GM23338 (cell line): ENCODE measurements at regions not wholly inside any gene's neighbourhood (a gene's known extent, or its start where the extent isn't known, plus 50 kb on each side); places are given as distances from the start of the nearest gene placed in this dataset.

ENCODE experiments used
- ATAC-seq: fragments of 200-7000 bp; cut with Tn5 transposase; 3 replicates; pipeline ENCODE4 v1.9.1; 2020
- DNase-seq: peaks from one replicate; pipeline ENCODE4 v3.0.0-alpha.2; 2015; ENCODE audit warnings: low spot score
- H2AFZ ChIP-seq: fragments of 200-600 bp; sonication (generic); 2 replicates; pipeline ENCODE4 v1.8.0; 2016; ENCODE audit warnings: antibody characterized with exemption, mild to moderate bottlenecking, moderate library complexity
- H3F3A ChIP-seq: fragments of 200-600 bp; sonication (generic); replicated peaks from 2 replicates; pipeline ENCODE4 v1.8.0; 2017; ENCODE audit warnings: antibody characterized with exemption, mixed run types, low read depth
- H3K27ac ChIP-seq: fragments of 200-600 bp; sonication (generic); 2 replicates; pipeline ENCODE4 v1.6.1; 2016; ENCODE audit warnings: low read depth
- H3K27me3 ChIP-seq: fragments of 200-600 bp; sonication (generic); 2 replicates; pipeline ENCODE4 v1.8.0; 2016; ENCODE audit warnings: mild to moderate bottlenecking, mixed run types, moderate library complexity; ENCODE audit not compliant: insufficient read depth
- H3K36me3 ChIP-seq: fragments of 200-600 bp; sonication (generic); 2 replicates; pipeline ENCODE4 v1.8.0; 2016; ENCODE audit warnings: mild to moderate bottlenecking; ENCODE audit not compliant: insufficient read depth
- H3K4me1 ChIP-seq: fragments of 200-600 bp; sonication (generic); 2 replicates; pipeline ENCODE4 v1.8.0; 2016; ENCODE audit warnings: mild to moderate bottlenecking, moderate library complexity; ENCODE audit not compliant: insufficient read depth
- H3K4me2 ChIP-seq: fragments of 200-600 bp; sonication (generic); 2 replicates; pipeline ENCODE4 v1.7.1; 2017; ENCODE audit warnings: mixed run types
- H3K4me3 ChIP-seq: fragments of 200-600 bp; sonication (generic); 2 replicates; pipeline ENCODE4 v1.6.1; 2016; ENCODE audit warnings: mixed run types
- H3K79me2 ChIP-seq: fragments of 200-600 bp; sonication (generic); replicated peaks from 2 replicates; pipeline ENCODE4 v1.8.0; 2017; ENCODE audit warnings: mild to moderate bottlenecking; ENCODE audit not compliant: insufficient read depth
- H3K9me2 ChIP-seq: fragments of 200-600 bp; sonication (generic); 2 replicates; pipeline ENCODE4 v1.8.0; 2017; ENCODE audit not compliant: insufficient read depth
- H4K20me1 ChIP-seq: fragments of 200-600 bp; sonication (generic); replicated peaks from 2 replicates; pipeline ENCODE4 v1.8.0; 2017; ENCODE audit warnings: mild to moderate bottlenecking; ENCODE audit not compliant: insufficient read depth
- H3K27ac Mint-ChIP-seq: 2 replicates; pipeline ENCODE4 v1.8.0; 2020; ENCODE audit warnings: inconsistent platforms, mild to moderate bottlenecking, moderate library complexity, mixed read lengths
- H3K27me3 Mint-ChIP-seq: 3 replicates; pipeline ENCODE4 v1.8.0; 2022; ENCODE audit warnings: low read depth, mild to moderate bottlenecking, moderate library complexity, mixed read lengths, inconsistent platforms; ENCODE audit not compliant: insufficient read depth, poor library complexity
- H3K36me3 Mint-ChIP-seq: 3 replicates; pipeline ENCODE4 v1.8.0; 2021; ENCODE audit warnings: low read depth, mild to moderate bottlenecking, inconsistent platforms, moderate library complexity, mixed read lengths
- H3K4me1 Mint-ChIP-seq: 3 replicates; pipeline ENCODE4 v1.8.0; 2020; ENCODE audit warnings: mild to moderate bottlenecking, inconsistent platforms, mixed read lengths
- H3K4me3 Mint-ChIP-seq: 3 replicates; pipeline ENCODE4 v1.8.0; 2021; ENCODE audit warnings: moderate library complexity, mild to moderate bottlenecking, inconsistent platforms, mixed read lengths
- H3K9me3 Mint-ChIP-seq: 3 replicates; pipeline ENCODE4 v1.8.0; 2020; ENCODE audit warnings: moderate library complexity, mild to moderate bottlenecking, inconsistent platforms, mixed read lengths
- CREB1 ChIP-seq: fragments of 250-450 bp; sonication (Bioruptor Pico); IDR thresholded peaks from 2 replicates; pipeline ENCODE4 v1.5.0; 2020; ENCODE audit warnings: low read depth, mild to moderate bottlenecking, moderate library complexity
- CTCF ChIP-seq, 2 experiments: fragments of 200-600 bp in 1 of 2; sonication (generic) in 1 of 2; conservative IDR thresholded peaks; 2 replicates each; pipeline versions ENCODE4 v1.5.1 to v1.6.1; 2016 to 2017; ENCODE audit warnings: antibody characterized with exemption in 2 of 2, low read depth in 2 of 2, mild to moderate bottlenecking in 2 of 2, moderate library complexity in 1 of 2
- EZH2 ChIP-seq: fragments of 200-600 bp; sonication (generic); IDR thresholded peaks from one replicate; pipeline ENCODE4 v1.8.0; 2017; ENCODE audit warnings: antibody characterized with exemption, mild to moderate bottlenecking, low read depth; ENCODE audit not compliant: unreplicated experiment
- NANOG ChIP-seq: IDR thresholded peaks from 2 replicates; pipeline ENCODE4 v1.6.1; 2016; ENCODE audit warnings: antibody characterized with exemption, borderline replicate concordance
- POLR2AphosphoS5 ChIP-seq: IDR thresholded peaks from 2 replicates; pipeline ENCODE4 v1.6.1; 2016; ENCODE audit warnings: antibody characterized with exemption, low read depth
- ZNF114 ChIP-seq: fragments of 250-450 bp; sonication (Bioruptor Pico); IDR thresholded peaks from 2 replicates; pipeline ENCODE4 v1.5.0; 2020; ENCODE audit warnings: mild to moderate bottlenecking, moderate library complexity
- ZNF331 ChIP-seq: fragments of 250-450 bp; sonication (Bioruptor Pico); IDR thresholded peaks from 2 replicates; pipeline ENCODE4 v1.5.0; 2020; ENCODE audit warnings: low read depth, mild to moderate bottlenecking, moderate library complexity
- ZNF462 ChIP-seq: fragments of 250-450 bp; sonication (Bioruptor Pico); IDR thresholded peaks from 2 replicates; pipeline ENCODE4 v1.5.0; 2020; ENCODE audit warnings: mild to moderate bottlenecking, moderate library complexity
- TF ChIP-seq, protein P1 (sequence below): IDR thresholded peaks from 2 replicates; pipeline ENCODE4 v1.6.1; 2016; ENCODE audit warnings: antibody characterized with exemption
- TF ChIP-seq, protein P2 (sequence below): IDR thresholded peaks from one replicate; pipeline ENCODE4 v1.6.1; 2018; ENCODE audit warnings: antibody characterized with exemption; ENCODE audit not compliant: unreplicated experiment

GRCh38 chr2:139454251-139454650 is 674.1 kb upstream of the NXPH2 start (continued):
- no peak for TF ChIP-seq ZNF462 (CRISPR knock-in tag)

- Histone ChIP-seq H3K79me2 (no peaks in the 10 kb centered on the region), H3K27ac (no peak overlapping the region), H3K4me2 (no peak overlapping the region), H3K36me3 (no peaks in the 10 kb centered on the region), H3K27me3 (no peaks in the 10 kb centered on the region), H3K4me3 (no peak overlapping the region), H3F3A (no peaks in the 10 kb centered on the region), H3K4me1 (no peaks in the 10 kb centered on the region), H3K9me2 (0 out of 2 replicates have a peak, but pooled peaks cover 6% of the 10 kb centered on the region), H4K20me1 (no peaks in the 10 kb centered on the region), H2AFZ (no peak overlapping the region)
- Mint-ChIP-seq H3K4me3 (no peak overlapping the region), H3K27ac (no peak overlapping the region), H3K36me3 (no peaks in the 10 kb centered on the region), H3K27me3 (no peaks in the 10 kb centered on the region), H3K9me3 (no peaks in the 10 kb centered on the region), H3K4me1 (no peaks in the 10 kb centered on the region)
- no peak for ATAC-seq
- no peak for DNase-seq
- TF ChIP-seq POLR2AphosphoS5 (no peak), NANOG (no peak), ZNF331 (CRISPR knock-in tag) (no peak), EZH2 (no peak), ZNF114 (CRISPR knock-in tag) (no peak), CTCF (conservative IDR thresholded peaks at IDR 0.05; ENCODE audit: low read depth in 2 of 2) (no peak), CREB1 (CRISPR knock-in tag) (no peak)
- TF ChIP-seq, protein P1, sequence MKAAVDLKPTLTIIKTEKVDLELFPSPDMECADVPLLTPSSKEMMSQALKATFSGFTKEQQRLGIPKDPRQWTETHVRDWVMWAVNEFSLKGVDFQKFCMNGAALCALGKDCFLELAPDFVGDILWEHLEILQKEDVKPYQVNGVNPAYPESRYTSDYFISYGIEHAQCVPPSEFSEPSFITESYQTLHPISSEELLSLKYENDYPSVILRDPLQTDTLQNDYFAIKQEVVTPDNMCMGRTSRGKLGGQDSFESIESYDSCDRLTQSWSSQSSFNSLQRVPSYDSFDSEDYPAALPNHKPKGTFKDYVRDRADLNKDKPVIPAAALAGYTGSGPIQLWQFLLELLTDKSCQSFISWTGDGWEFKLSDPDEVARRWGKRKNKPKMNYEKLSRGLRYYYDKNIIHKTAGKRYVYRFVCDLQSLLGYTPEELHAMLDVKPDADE: no peak
- TF ChIP-seq, protein P2, sequence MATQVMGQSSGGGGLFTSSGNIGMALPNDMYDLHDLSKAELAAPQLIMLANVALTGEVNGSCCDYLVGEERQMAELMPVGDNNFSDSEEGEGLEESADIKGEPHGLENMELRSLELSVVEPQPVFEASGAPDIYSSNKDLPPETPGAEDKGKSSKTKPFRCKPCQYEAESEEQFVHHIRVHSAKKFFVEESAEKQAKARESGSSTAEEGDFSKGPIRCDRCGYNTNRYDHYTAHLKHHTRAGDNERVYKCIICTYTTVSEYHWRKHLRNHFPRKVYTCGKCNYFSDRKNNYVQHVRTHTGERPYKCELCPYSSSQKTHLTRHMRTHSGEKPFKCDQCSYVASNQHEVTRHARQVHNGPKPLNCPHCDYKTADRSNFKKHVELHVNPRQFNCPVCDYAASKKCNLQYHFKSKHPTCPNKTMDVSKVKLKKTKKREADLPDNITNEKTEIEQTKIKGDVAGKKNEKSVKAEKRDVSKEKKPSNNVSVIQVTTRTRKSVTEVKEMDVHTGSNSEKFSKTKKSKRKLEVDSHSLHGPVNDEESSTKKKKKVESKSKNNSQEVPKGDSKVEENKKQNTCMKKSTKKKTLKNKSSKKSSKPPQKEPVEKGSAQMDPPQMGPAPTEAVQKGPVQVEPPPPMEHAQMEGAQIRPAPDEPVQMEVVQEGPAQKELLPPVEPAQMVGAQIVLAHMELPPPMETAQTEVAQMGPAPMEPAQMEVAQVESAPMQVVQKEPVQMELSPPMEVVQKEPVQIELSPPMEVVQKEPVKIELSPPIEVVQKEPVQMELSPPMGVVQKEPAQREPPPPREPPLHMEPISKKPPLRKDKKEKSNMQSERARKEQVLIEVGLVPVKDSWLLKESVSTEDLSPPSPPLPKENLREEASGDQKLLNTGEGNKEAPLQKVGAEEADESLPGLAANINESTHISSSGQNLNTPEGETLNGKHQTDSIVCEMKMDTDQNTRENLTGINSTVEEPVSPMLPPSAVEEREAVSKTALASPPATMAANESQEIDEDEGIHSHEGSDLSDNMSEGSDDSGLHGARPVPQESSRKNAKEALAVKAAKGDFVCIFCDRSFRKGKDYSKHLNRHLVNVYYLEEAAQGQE: no peak
Observed at GRCh38 chr2:139439100-139439499, 658.9 kb upstream of the NXPH2 start.
